ENCODE measurements at regions not wholly inside any gene's neighbourhood (a gene's known extent, or its start where the extent isn't known, plus 50 kb on each side); places are given as distances from the start of the nearest gene placed in this dataset.

DNA sequence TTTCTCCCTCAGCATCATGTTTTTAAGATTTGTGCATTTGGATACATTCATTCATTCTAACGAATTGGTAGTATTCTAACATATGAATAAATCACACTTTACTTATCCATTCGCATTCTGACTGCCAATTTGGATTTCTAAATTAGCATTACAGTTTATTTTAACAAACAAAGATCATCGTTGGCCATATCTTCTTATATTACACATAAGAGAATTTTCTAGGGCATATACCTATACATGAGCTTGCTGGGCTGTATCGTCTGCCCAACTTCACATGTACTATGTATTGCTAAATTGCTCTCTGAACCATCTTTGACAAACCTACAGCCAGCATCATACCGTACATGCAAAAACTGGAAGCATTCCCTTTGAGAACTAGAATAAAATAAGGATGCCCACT lies 265.8 kb upstream of the PPP2R3A start:
- TF ChIP-seq, protein P1, sequence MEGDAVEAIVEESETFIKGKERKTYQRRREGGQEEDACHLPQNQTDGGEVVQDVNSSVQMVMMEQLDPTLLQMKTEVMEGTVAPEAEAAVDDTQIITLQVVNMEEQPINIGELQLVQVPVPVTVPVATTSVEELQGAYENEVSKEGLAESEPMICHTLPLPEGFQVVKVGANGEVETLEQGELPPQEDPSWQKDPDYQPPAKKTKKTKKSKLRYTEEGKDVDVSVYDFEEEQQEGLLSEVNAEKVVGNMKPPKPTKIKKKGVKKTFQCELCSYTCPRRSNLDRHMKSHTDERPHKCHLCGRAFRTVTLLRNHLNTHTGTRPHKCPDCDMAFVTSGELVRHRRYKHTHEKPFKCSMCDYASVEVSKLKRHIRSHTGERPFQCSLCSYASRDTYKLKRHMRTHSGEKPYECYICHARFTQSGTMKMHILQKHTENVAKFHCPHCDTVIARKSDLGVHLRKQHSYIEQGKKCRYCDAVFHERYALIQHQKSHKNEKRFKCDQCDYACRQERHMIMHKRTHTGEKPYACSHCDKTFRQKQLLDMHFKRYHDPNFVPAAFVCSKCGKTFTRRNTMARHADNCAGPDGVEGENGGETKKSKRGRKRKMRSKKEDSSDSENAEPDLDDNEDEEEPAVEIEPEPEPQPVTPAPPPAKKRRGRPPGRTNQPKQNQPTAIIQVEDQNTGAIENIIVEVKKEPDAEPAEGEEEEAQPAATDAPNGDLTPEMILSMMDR (IDR thresholded peaks at IDR 0.05): no peak
- no peak for TF ChIP-seq POLR2A (IDR thresholded peaks at IDR 0.05)
